Endothelial cell of umbilical vein (primary cell): ENCODE measurements at regions not wholly inside any gene's neighbourhood (a gene's known extent, or its start where the extent isn't known, plus 50 kb on each side); places are given as distances from the start of the nearest gene placed in this dataset.

Experiments used
- BruUV-seq: library from RNA; stranded (reverse); fragments of 400-500 nt; replicated peaks from 2 replicates; lab custom pipeline; 2021; lab: Mats Ljungman, UMichigan
- CTCF ChIA-PET: fragments of 300-600, 350-600 bp; sonication (Branson Sonifier 250); formaldehyde crosslinking; loops from one replicate; lab custom pipeline; 2021; ENCODE audit warnings: antibody characterized with exemption, inconsistent platforms; lab: Charles Lee
- POLR2A ChIA-PET: fragments of 300-600, 350-600 bp; sonication (Branson Sonifier 250); formaldehyde crosslinking; loops from one replicate; lab custom pipeline; 2021; ENCODE audit warnings: antibody characterized with exemption, inconsistent platforms; lab: Charles Lee
- DNase-seq: peaks from one replicate; pipeline ENCODE4 v3.0.0-alpha.2; 2011; ENCODE audit warnings: low read depth, low spot score
- FAIRE-seq: peaks from 2 replicates; lab custom pipeline; 2011; peaks lifted over from hg19 to GRCh38; lab: Jason Lieb, UNC
- H2AFZ ChIP-seq: 2 replicates; pipeline ENCODE4 v1.6.0; 2012; ENCODE audit warnings: low read depth, low read length, control low read depth, inconsistent platforms
- H3K27ac ChIP-seq: 2 replicates; pipeline ENCODE4 v1.5.1; 2011; ENCODE audit warnings: low read depth, mild to moderate bottlenecking, control low read depth, low read length, moderate library complexity; ENCODE audit not compliant: insufficient read depth
- H3K27me3 ChIP-seq, 2 experiments: 2 replicates each; pipeline versions ENCODE4 v1.6.0 to v1.6.1; 2011; ENCODE audit warnings: low read length in 2 of 2, mixed read lengths in 1 of 2; ENCODE audit not compliant: control insufficient read depth in 2 of 2, insufficient read depth in 2 of 2
- H3K36me3 ChIP-seq, 2 experiments: 2 replicates in 1 of 2; 3 replicates in 1 of 2; pipeline ENCODE4 v1.5.1; 2011; ENCODE audit warnings: low read length in 2 of 2, mild to moderate bottlenecking in 1 of 2, moderate library complexity in 1 of 2; ENCODE audit not compliant: control insufficient read depth in 2 of 2, insufficient read depth in 2 of 2; ENCODE audit errors: extremely low read depth in 1 of 2
- H3K4me1 ChIP-seq: 3 replicates; pipeline ENCODE4 v1.5.1; 2011; ENCODE audit warnings: mild to moderate bottlenecking, low read length; ENCODE audit not compliant: control insufficient read depth, insufficient read depth; ENCODE audit errors: extremely low read depth
- H3K4me2 ChIP-seq: 2 replicates; pipeline ENCODE4 v1.6.1; 2011; ENCODE audit warnings: low read length, control low read depth, mixed read lengths; ENCODE audit not compliant: insufficient read depth
- H3K4me3 ChIP-seq, 3 experiments: fragments of 200-600 bp in 1 of 3; sonication (generic), shearing (Covaris generic) in 1 of 3; replicated peaks in 1 of 3; 2 replicates each; pipeline ENCODE4 v1.5.1; 2011 to 2016; ENCODE audit warnings: control low read depth in 3 of 3, low read length in 3 of 3, mild to moderate bottlenecking in 2 of 3, inconsistent platforms in 1 of 3, low read depth in 1 of 3, moderate library complexity in 1 of 3; ENCODE audit not compliant: insufficient read depth in 1 of 3
- H3K79me2 ChIP-seq: 2 replicates; pipeline ENCODE4 v1.6.0; 2012; ENCODE audit warnings: low read length, inconsistent platforms; ENCODE audit not compliant: control insufficient read depth, insufficient read depth
- H3K9ac ChIP-seq: replicated peaks from 2 replicates; pipeline ENCODE3; 2011; ENCODE audit warnings: low read length, control low read depth; ENCODE audit not compliant: insufficient read depth; ENCODE audit errors: extremely low read depth
- H3K9me1 ChIP-seq: replicated peaks from 3 replicates; pipeline ENCODE4 v1.6.0; 2011; ENCODE audit warnings: mild to moderate bottlenecking, low read length; ENCODE audit not compliant: control insufficient read depth, insufficient read depth; ENCODE audit errors: extremely low read depth
- H3K9me3 ChIP-seq: replicated peaks from 2 replicates; pipeline ENCODE4 v1.5.1; 2012; ENCODE audit warnings: low read length, inconsistent platforms; ENCODE audit not compliant: control insufficient read depth, insufficient read depth
- H4K20me1 ChIP-seq: replicated peaks from 2 replicates; pipeline ENCODE3; 2011; ENCODE audit warnings: mild to moderate bottlenecking, low read length; ENCODE audit not compliant: control insufficient read depth, insufficient read depth; ENCODE audit errors: extremely low read depth
- CTCF ChIP-seq, 2 donors: IDR thresholded peaks; 1 replicate in 1 of 2; 2 replicates in 1 of 2; pipeline ENCODE4 v1.5.1; 2011; ENCODE audit warnings: low read length in 2 of 2, mild to moderate bottlenecking in 2 of 2, moderate library complexity in 2 of 2, control low read depth in 1 of 2, inconsistent platforms in 1 of 2, low read depth in 1 of 2; ENCODE audit not compliant: insufficient read depth in 1 of 2; ENCODE audit errors: extremely low read depth in 1 of 2
- EZH2 ChIP-seq: IDR thresholded peaks from 2 replicates; pipeline ENCODE4 v1.6.1; 2012; ENCODE audit warnings: borderline replicate concordance, low read depth, mild to moderate bottlenecking, moderate library complexity, low read length, inconsistent platforms; ENCODE audit not compliant: severe bottlenecking
- FOS ChIP-seq: IDR thresholded peaks from 2 replicates; pipeline ENCODE4 v1.6.1; 2011; ENCODE audit warnings: mild to moderate bottlenecking, low read length, moderate library complexity, borderline replicate concordance; ENCODE audit not compliant: insufficient read depth
- GATA2 ChIP-seq: IDR thresholded peaks from 2 replicates; pipeline ENCODE4 v1.7.0; 2011; ENCODE audit warnings: low read depth, mild to moderate bottlenecking, moderate library complexity, mixed read lengths, low read length; ENCODE audit not compliant: insufficient read length, insufficient read depth
- JUN ChIP-seq: IDR thresholded peaks from 2 replicates; pipeline ENCODE4 v1.6.1; 2011; ENCODE audit warnings: borderline replicate concordance, low read depth; ENCODE audit not compliant: insufficient read length, insufficient read depth
- MYC ChIP-seq: IDR thresholded peaks from one replicate; pipeline ENCODE4 v1.6.1; 2011; ENCODE audit warnings: mild to moderate bottlenecking, low read depth, low read length
- POLR2A ChIP-seq: IDR thresholded peaks from 2 replicates; pipeline ENCODE4 v1.6.1; 2012; ENCODE audit warnings: low read depth, mild to moderate bottlenecking, control low read depth, low read length
- POLR2AphosphoS5 ChIP-seq: IDR thresholded peaks from 2 replicates; pipeline ENCODE4 v1.6.1; 2012; ENCODE audit warnings: low read depth, mild to moderate bottlenecking, control low read depth, low read length, moderate library complexity; ENCODE audit not compliant: insufficient read depth
- dilution Hi-C: fragments of 300-500 bp; cut with MboI; formaldehyde crosslinking; loops from one replicate; pipeline ENCODE4 v1.15.0; 2019; ENCODE audit warnings: low sequenced_read_pairs; ENCODE audit not compliant: extremely low pct_ligation_motif_present
- intact Hi-C: fragments of 100-400 bp; cut with micrococcal nuclease; formaldehyde crosslinking; loops from one replicate; pipeline ENCODE4 v1.10.0; 2022
- TF ChIP-seq, protein P1 (sequence below): IDR thresholded peaks from 2 replicates; pipeline ENCODE4 v1.6.1; 2011; ENCODE audit not compliant: insufficient read depth, insufficient read length

- no peak for FAIRE-seq
- Histone ChIP-seq H3K4me3 (no peak overlapping the region), H3K4me1 (no peaks in the 10 kb centered on the region), H3K9ac (no peak overlapping the region), H3K27me3 (no peaks in the 10 kb centered on the region), H3K79me2 (no peaks in the 10 kb centered on the region), H3K27ac (no peak overlapping the region), H3K36me3 (no peaks in the 10 kb centered on the region), H4K20me1 (no peaks in the 10 kb centered on the region), H3K9me1 (no peaks in the 10 kb centered on the region), H2AFZ (no peak overlapping the region), H3K4me2 (no peak overlapping the region), H3K9me3 (no peaks in the 10 kb centered on the region)
- CTCF ChIA-PET: no interaction called here
- no peak for DNase-seq
- TF ChIP-seq POLR2AphosphoS5: no peak
- TF ChIP-seq POLR2A: no peak
- no peak for TF ChIP-seq JUN
- no peak for TF ChIP-seq MYC
- TF ChIP-seq EZH2: no peak
- TF ChIP-seq CTCF (IDR thresholded peaks at IDR 0.05; ENCODE audit: extremely low read depth in 1 of 2, insufficient read depth in 1 of 2, low read depth in 1 of 2, low read length in 2 of 2): no peak
- TF ChIP-seq, protein P1, sequence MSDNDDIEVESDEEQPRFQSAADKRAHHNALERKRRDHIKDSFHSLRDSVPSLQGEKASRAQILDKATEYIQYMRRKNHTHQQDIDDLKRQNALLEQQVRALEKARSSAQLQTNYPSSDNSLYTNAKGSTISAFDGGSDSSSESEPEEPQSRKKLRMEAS: no peak
- no peak for TF ChIP-seq GATA2
- no peak for TF ChIP-seq FOS
- BruUV-seq: no TSS peak
- intact Hi-C loops: no loop called here
- dilution Hi-C loops: no loop called here
- POLR2A ChIA-PET: no interaction called here
These were observed 266.5 kb upstream of the CCDC54 start for GRCh38 chr3:107110596-107111305.
